Duodenal mucosa (tissue), 2 donors: ENCODE measurements at regions not wholly inside any gene's neighbourhood (a gene's known extent, or its start where the extent isn't known, plus 50 kb on each side); places are given as distances from the start of the nearest gene placed in this dataset.

Experiments
- H3K27ac ChIP-seq: one replicate; pipeline ENCODE4 v1.7.0; 2013; ENCODE audit warnings: low read depth, low read length
- H3K27me3 ChIP-seq, 2 donors: one replicate each; pipeline ENCODE4 v1.7.0; 2013; ENCODE audit warnings: low read length in 2 of 2, control low read depth in 1 of 2; ENCODE audit not compliant: insufficient read depth in 2 of 2, control insufficient read depth in 1 of 2
- H3K36me3 ChIP-seq, 2 donors: one replicate each; pipeline ENCODE4 v1.7.0; 2013; ENCODE audit warnings: low read length in 2 of 2, control low read depth in 1 of 2; ENCODE audit not compliant: insufficient read depth in 2 of 2, control insufficient read depth in 1 of 2
- H3K4me1 ChIP-seq, 2 donors: one replicate each; pipeline ENCODE4 v1.7.0; 2013; ENCODE audit warnings: low read length in 2 of 2, control low read depth in 1 of 2; ENCODE audit not compliant: insufficient read depth in 2 of 2, control insufficient read depth in 1 of 2
- H3K4me3 ChIP-seq, 2 donors: one replicate each; pipeline ENCODE4 v1.7.0; 2013; ENCODE audit warnings: low read length in 2 of 2, low read depth in 1 of 2
- H3K9ac ChIP-seq, 2 donors: one replicate each; pipeline ENCODE4 v1.7.0; 2013; ENCODE audit warnings: low read length in 2 of 2, low read depth in 1 of 2
- H3K9me3 ChIP-seq, 2 donors: one replicate each; pipeline ENCODE4 v1.7.0; 2013; ENCODE audit warnings: low read length in 2 of 2, control low read depth in 1 of 2; ENCODE audit not compliant: control insufficient read depth in 1 of 2

- no peaks in the 10 kb centered on the region for H3K36me3 ChIP-seq
- peaks cover 8 to 12% of the 10 kb centered on the region in 2 donors for H3K4me1 ChIP-seq
- H3K9me3 ChIP-seq, result no peaks in the 10 kb centered on the region
- H3K27me3 ChIP-seq, result peaks cover 0 to 3% of the 10 kb centered on the region in 2 donors
- no peak overlapping the region for H3K4me3 ChIP-seq
- H3K27ac ChIP-seq, result no peak overlapping the region
- no peak overlapping the region for H3K9ac ChIP-seq
Observed at GRCh38 chr20:4602297-4602631, 84.0 kb upstream of the PRNP start.

GRCh38 chr20:4601630-4602296 is 84.5 kb upstream of the PRNP start:
- H3K4me1 ChIP-seq, result peaks cover 8 to 12% of the 10 kb centered on the region in 2 donors
- no peak overlapping the region for H3K27ac ChIP-seq
- H3K36me3 ChIP-seq, result no peaks in the 10 kb centered on the region
- no peaks in the 10 kb centered on the region for H3K9me3 ChIP-seq
- peaks cover 0 to 3% of the 10 kb centered on the region in 2 donors for H3K27me3 ChIP-seq
- no peak overlapping the region for H3K9ac ChIP-seq
- H3K4me3 ChIP-seq, result no peak overlapping the region

- Histone ChIP-seq H3K36me3 (no peaks in the 10 kb centered on the region), H3K9me3 (no peaks in the 10 kb centered on the region), H3K9ac (no peak overlapping the region), H3K27ac (no peak overlapping the region), H3K4me3 (no peak overlapping the region), H3K4me1 (peaks cover 8 to 12% of the 10 kb centered on the region in 2 donors), H3K27me3 (peaks cover 0 to 3% of the 10 kb centered on the region in 2 donors)
Observed at GRCh38 chr20:4600308-4601014, 85.8 kb upstream of the PRNP start.

- no peak overlapping the region for H3K27ac ChIP-seq
- H3K4me1 ChIP-seq, result peaks cover 6 to 12% of the 10 kb centered on the region in 2 donors
- no peaks in the 10 kb centered on the region for H3K36me3 ChIP-seq
- H3K27me3 ChIP-seq, result no peaks in the 10 kb centered on the region
- no peak overlapping the region for H3K4me3 ChIP-seq
- no peaks in the 10 kb centered on the region for H3K9me3 ChIP-seq
- H3K9ac ChIP-seq, result no peak overlapping the region
Observed at GRCh38 chr20:4597215-4597614, 89.0 kb upstream of the PRNP start.

- no peak overlapping the region for H3K4me3 ChIP-seq
- no peak overlapping the region for H3K9ac ChIP-seq
- H3K36me3 ChIP-seq, result no peaks in the 10 kb centered on the region
- no peaks in the 10 kb centered on the region for H3K27me3 ChIP-seq
- peaks cover 6 to 9% of the 10 kb centered on the region in 2 donors for H3K4me1 ChIP-seq
- H3K9me3 ChIP-seq, result no peaks in the 10 kb centered on the region
- no peak overlapping the region for H3K27ac ChIP-seq
Observed at GRCh38 chr20:4593149-4593525, 93.1 kb upstream of the PRNP start.

- no peaks in the 10 kb centered on the region for H3K27me3 ChIP-seq
- H3K27ac ChIP-seq, result no peak overlapping the region
Observed at GRCh38 chr20:4592316-4593148, 93.7 kb upstream of the PRNP start.

GRCh38 chr20:4591975-4592315 is 94.3 kb upstream of the PRNP start:
- Histone ChIP-seq H3K4me3 (peak overlapping the region; percentile 53 to 57), H3K9ac (no peak overlapping the region), H3K27ac (no peak overlapping the region), H3K9me3 (no peaks in the 10 kb centered on the region), H3K27me3 (no peaks in the 10 kb centered on the region), H3K4me1 (peaks cover 6 to 9% of the 10 kb centered on the region in 2 donors), H3K36me3 (no peaks in the 10 kb centered on the region)

More at GRCh38 chr20:4592316-4593148, 93.7 kb upstream of the PRNP start:
- H3K4me3 ChIP-seq, result peak overlapping the region; percentile 53 to 57
- H3K9me3 ChIP-seq, result no peaks in the 10 kb centered on the region
- H3K4me1 ChIP-seq, result peaks cover 6 to 9% of the 10 kb centered on the region in 2 donors
- H3K36me3 ChIP-seq, result no peaks in the 10 kb centered on the region
- peak overlapping the region in 1 of 2 donors; percentile 24 for H3K9ac ChIP-seq

- H3K36me3 ChIP-seq, result no peaks in the 10 kb centered on the region
- H3K4me3 ChIP-seq, result no peak overlapping the region
- H3K4me1 ChIP-seq, result no peaks in the 10 kb centered on the region
Observed at GRCh38 chr20:4585758-4586157, 100.5 kb upstream of the PRNP start.

GRCh38 chr20:4585104-4585753 is 101.0 kb upstream of the PRNP start:
- H3K36me3 ChIP-seq, result no peaks in the 10 kb centered on the region
- no peak overlapping the region for H3K9ac ChIP-seq
- H3K9me3 ChIP-seq, result no peaks in the 10 kb centered on the region
- H3K4me1 ChIP-seq, result no peaks in the 10 kb centered on the region
- no peak overlapping the region for H3K27ac ChIP-seq
- no peaks in the 10 kb centered on the region for H3K27me3 ChIP-seq
- H3K4me3 ChIP-seq, result no peak overlapping the region

More at GRCh38 chr20:4585758-4586157, 100.5 kb upstream of the PRNP start:
- H3K27ac ChIP-seq, result no peak overlapping the region
- H3K9me3 ChIP-seq, result no peaks in the 10 kb centered on the region
- no peaks in the 10 kb centered on the region for H3K27me3 ChIP-seq
- H3K9ac ChIP-seq, result no peak overlapping the region

- Histone ChIP-seq H3K27me3 (no peaks in the 10 kb centered on the region), H3K9ac (no peak overlapping the region), H3K36me3 (no peaks in the 10 kb centered on the region), H3K4me3 (no peak overlapping the region), H3K4me1 (no peaks in the 10 kb centered on the region), H3K27ac (no peak overlapping the region), H3K9me3 (no peaks in the 10 kb centered on the region)
Observed at GRCh38 chr20:4584510-4584909, 101.7 kb upstream of the PRNP start.
